ENCODE measurements at regions not wholly inside any gene's neighbourhood (a gene's known extent, or its start where the extent isn't known, plus 50 kb on each side); places are given as distances from the start of the nearest gene placed in this dataset.

GRCh38 chr11:47911149-47911548 lies 63.0 kb upstream of the NUP160 start:
- TF ChIP-seq CTCF (conservative IDR thresholded peaks at IDR 0.05; ENCODE audit: low read length), result no peak
- TF ChIP-seq EZH2phosphoT487 (IDR thresholded peaks at IDR 0.05; ENCODE audit: borderline replicate concordance, low read depth, low read length), result no peak
